HCEC 1CT (cell line): ENCODE measurements at regions not wholly inside any gene's neighbourhood (a gene's known extent, or its start where the extent isn't known, plus 50 kb on each side); places are given as distances from the start of the nearest gene placed in this dataset.
A peak's percentile ranks its signal among the peaks of the same experiment; 100 is the strongest.
"Not testable (repeated sequence)": the region's sequence is repeated elsewhere in the genome, so short reads cannot be mapped to it uniquely, and the experiment has no call there.

Source experiments
- DNase-seq: peaks from one replicate; pipeline ENCODE4 v3.0.0-alpha.2; 2017

- DNase-seq: not testable (repeated sequence)
These were observed 642.9 kb downstream of the PRR16 start for GRCh38 chr5:121106721-121107690.

GRCh38 chr5:121108725-121109124 lies 644.6 kb downstream of the PRR16 start:
- DNase-seq: no peak

- no peak for DNase-seq
These were observed 645.7 kb downstream of the PRR16 start for GRCh38 chr5:121109817-121110216.

- no peak for DNase-seq
These were observed 657.7 kb downstream of the PRR16 start for GRCh38 chr5:121121786-121122185.

GRCh38 chr5:121138495-121138907 lies 674.4 kb downstream of the PRR16 start:
- DNase-seq: no peak

- no peak for DNase-seq
These were observed 674.9 kb downstream of the PRR16 start for GRCh38 chr5:121138952-121139351.

- peak; percentile 51 for DNase-seq
These were observed 680.7 kb downstream of the PRR16 start for GRCh38 chr5:121144764-121145163.

GRCh38 chr5:121151534-121151933 lies 687.4 kb downstream of the PRR16 start:
- peak; percentile 14 for DNase-seq

- DNase-seq: no peak
These were observed 688.3 kb downstream of the PRR16 start for GRCh38 chr5:121152411-121152810.

- DNase-seq: no peak
These were observed 692.5 kb downstream of the PRR16 start for GRCh38 chr5:121156565-121156964.

- no peak for DNase-seq
These were observed 693.2 kb upstream of the FTMT start for GRCh38 chr5:121158451-121158850.

GRCh38 chr5:121160591-121160990 lies 691.1 kb upstream of the FTMT start:
- DNase-seq: no peak

- DNase-seq: no peak
These were observed 687.0 kb upstream of the FTMT start for GRCh38 chr5:121164632-121165031.

- DNase-seq: no peak
These were observed 680.3 kb upstream of the FTMT start for GRCh38 chr5:121171361-121171760.

- no peak for DNase-seq
These were observed 679.8 kb upstream of the FTMT start for GRCh38 chr5:121171834-121172233.

GRCh38 chr5:121174351-121174750 lies 677.3 kb upstream of the FTMT start:
- peak; percentile 1 for DNase-seq

GRCh38 chr5:121175986-121176385 lies 675.7 kb upstream of the FTMT start:
- no peak for DNase-seq

- peak; percentile 3 for DNase-seq
These were observed 668.7 kb upstream of the FTMT start for GRCh38 chr5:121182788-121183490.

GRCh38 chr5:121188849-121189248 lies 662.8 kb upstream of the FTMT start:
- no peak for DNase-seq

GRCh38 chr5:121189342-121190305 lies 662.1 kb upstream of the FTMT start:
- peak; percentile 5 for DNase-seq

- DNase-seq: peak; percentile 78
These were observed 652.3 kb upstream of the FTMT start for GRCh38 chr5:121199216-121199999.

GRCh38 chr5:121218086-121218485 lies 633.6 kb upstream of the FTMT start:
- no peak for DNase-seq
